Breast epithelium (tissue), 3 donors: ENCODE measurements at regions not wholly inside any gene's neighbourhood (a gene's known extent, or its start where the extent isn't known, plus 50 kb on each side); places are given as distances from the start of the nearest gene placed in this dataset.

Experiments
- CTCF ChIP-seq, 3 donors: fragments of 450-650 bp; IDR thresholded peaks; one replicate each; pipeline ENCODE4 v1.5.1; 2016 to 2017; ENCODE audit warnings: antibody characterized with exemption in 3 of 3, mild to moderate bottlenecking in 3 of 3, moderate library complexity in 3 of 3
- POLR2A ChIP-seq: fragments of 450-650 bp; IDR thresholded peaks from one replicate; pipeline ENCODE4 v1.6.1; 2016; ENCODE audit warnings: antibody characterized with exemption, mild to moderate bottlenecking, moderate library complexity

GRCh38 chr1:34404804-34405203, 228.1 kb downstream of the C1orf94 start:
- TF ChIP-seq CTCF (IDR thresholded peaks at IDR 0.05) (no peak), POLR2A (no peak)
